ENCODE measurements at regions not wholly inside any gene's neighbourhood (a gene's known extent, or its start where the extent isn't known, plus 50 kb on each side); places are given as distances from the start of the nearest gene placed in this dataset.

DNA sequence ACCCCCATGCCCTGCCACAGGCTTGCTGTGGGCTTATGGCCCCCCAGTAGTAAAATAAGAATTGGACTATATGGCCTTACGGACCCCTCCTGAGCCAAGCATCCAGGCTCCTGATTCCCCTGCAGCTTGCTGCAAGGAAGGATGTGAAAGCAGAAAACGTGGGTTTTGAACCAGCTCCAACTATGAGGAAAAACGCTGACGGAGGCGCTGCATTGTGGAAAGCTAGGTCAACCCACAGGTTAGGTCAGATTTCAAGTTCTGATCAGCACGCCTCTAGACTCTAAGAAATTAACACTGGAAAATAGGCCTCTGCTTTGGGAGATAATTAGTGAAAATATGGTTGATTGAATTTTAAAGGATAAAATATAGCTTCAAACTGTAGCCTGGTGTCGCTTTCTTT is 195.4 kb upstream of the HES1 start:
- DNase-seq (ENCODE audit: low spot score, unreplicated experiment), result no peak
- TF ChIP-seq, protein P1, sequence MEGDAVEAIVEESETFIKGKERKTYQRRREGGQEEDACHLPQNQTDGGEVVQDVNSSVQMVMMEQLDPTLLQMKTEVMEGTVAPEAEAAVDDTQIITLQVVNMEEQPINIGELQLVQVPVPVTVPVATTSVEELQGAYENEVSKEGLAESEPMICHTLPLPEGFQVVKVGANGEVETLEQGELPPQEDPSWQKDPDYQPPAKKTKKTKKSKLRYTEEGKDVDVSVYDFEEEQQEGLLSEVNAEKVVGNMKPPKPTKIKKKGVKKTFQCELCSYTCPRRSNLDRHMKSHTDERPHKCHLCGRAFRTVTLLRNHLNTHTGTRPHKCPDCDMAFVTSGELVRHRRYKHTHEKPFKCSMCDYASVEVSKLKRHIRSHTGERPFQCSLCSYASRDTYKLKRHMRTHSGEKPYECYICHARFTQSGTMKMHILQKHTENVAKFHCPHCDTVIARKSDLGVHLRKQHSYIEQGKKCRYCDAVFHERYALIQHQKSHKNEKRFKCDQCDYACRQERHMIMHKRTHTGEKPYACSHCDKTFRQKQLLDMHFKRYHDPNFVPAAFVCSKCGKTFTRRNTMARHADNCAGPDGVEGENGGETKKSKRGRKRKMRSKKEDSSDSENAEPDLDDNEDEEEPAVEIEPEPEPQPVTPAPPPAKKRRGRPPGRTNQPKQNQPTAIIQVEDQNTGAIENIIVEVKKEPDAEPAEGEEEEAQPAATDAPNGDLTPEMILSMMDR (IDR thresholded peaks at IDR 0.05; ENCODE audit: unreplicated experiment), result no peak
- H3K9me3 Mint-ChIP-seq (ENCODE audit: low read depth), result no peaks in the 10 kb centered on the region
- no peak overlapping the region for H3K4me3 Mint-ChIP-seq (ENCODE audit: low read depth)
- H3K4me1 Mint-ChIP-seq (ENCODE audit: low read depth), result peaks cover 6% of the 10 kb centered on the region
- H3K27me3 Mint-ChIP-seq, result peaks cover 16% of the 10 kb centered on the region
- no peaks in the 10 kb centered on the region for H3K36me3 Mint-ChIP-seq (ENCODE audit: insufficient read depth)
- H3K27ac Mint-ChIP-seq, result no peak overlapping the region

GRCh38 chr3:193941486-193941885 is 194.5 kb upstream of the HES1 start:
- TF ChIP-seq, protein P1 (IDR thresholded peaks at IDR 0.05; ENCODE audit: unreplicated experiment), result no peak
- Mint-ChIP-seq H3K27ac (no peak overlapping the region), H3K4me1 (ENCODE audit: low read depth) (peaks cover 6% of the 10 kb centered on the region), H3K36me3 (ENCODE audit: insufficient read depth) (no peaks in the 10 kb centered on the region), H3K9me3 (ENCODE audit: low read depth) (no peaks in the 10 kb centered on the region), H3K27me3 (peaks cover 18% of the 10 kb centered on the region), H3K4me3 (ENCODE audit: low read depth) (no peak overlapping the region)
- no peak for DNase-seq (ENCODE audit: low spot score, unreplicated experiment)

DNA sequence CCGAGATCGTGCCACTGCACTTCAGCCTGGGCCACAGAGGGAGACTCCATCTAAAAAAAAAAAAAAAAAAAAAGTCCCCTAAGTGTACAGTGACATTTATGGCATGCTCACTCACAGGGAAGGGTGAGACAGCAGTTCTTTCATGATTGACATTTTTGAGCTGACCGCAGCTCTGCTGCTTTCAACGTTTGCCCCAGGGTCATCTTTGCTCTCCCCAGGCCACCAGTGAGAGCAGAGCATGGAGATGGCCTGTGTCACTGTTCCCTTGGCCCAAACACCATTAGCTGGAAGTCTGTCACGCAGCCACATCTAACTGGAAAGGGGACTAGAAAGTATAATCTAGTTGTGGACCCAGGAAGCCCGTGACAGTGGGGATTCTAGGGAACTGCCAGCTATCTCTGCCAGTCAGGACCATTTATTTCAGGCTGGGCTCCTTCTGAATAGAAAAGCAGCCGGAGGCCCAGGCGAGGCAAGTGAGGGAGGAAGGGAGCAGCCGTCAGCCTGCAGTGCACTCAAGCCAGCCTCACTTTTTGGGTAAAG is 193.4 kb upstream of the HES1 start:
- Mint-ChIP-seq H3K4me1 (ENCODE audit: low read depth) (peaks cover 6% of the 10 kb centered on the region), H3K36me3 (ENCODE audit: insufficient read depth) (no peaks in the 10 kb centered on the region), H3K9me3 (ENCODE audit: low read depth) (no peaks in the 10 kb centered on the region), H3K27me3 (peaks cover 18% of the 10 kb centered on the region), H3K27ac (no peak overlapping the region), H3K4me3 (ENCODE audit: low read depth) (no peak overlapping the region)
- no peak for DNase-seq (ENCODE audit: low spot score, unreplicated experiment)
- TF ChIP-seq, protein P1 (IDR thresholded peaks at IDR 0.05; ENCODE audit: unreplicated experiment), result no peak

DNA sequence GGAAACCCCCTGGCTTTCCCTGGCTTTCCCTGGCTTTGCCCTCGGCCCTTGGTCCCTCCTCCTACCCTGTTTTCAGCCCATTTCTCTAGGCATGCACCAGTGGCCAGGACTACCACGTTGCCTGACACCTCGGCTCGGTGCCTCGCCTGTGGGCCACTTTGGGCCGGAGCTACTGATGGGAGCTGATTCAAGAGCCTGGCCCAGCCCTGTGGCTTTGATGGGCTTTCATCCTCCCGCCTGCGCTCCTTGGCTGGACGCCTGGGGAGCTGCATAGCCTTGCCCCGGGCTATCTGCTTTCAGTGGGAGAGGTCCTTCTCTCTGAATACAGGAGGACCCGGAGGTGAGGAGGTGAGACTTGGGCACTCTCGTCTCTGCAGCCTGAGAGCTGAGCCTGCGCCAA is 192.7 kb upstream of the HES1 start:
- Mint-ChIP-seq H3K4me1 (ENCODE audit: low read depth) (peaks cover 6% of the 10 kb centered on the region), H3K4me3 (ENCODE audit: low read depth) (no peak overlapping the region), H3K36me3 (ENCODE audit: insufficient read depth) (no peaks in the 10 kb centered on the region), H3K9me3 (ENCODE audit: low read depth) (no peaks in the 10 kb centered on the region), H3K27me3 (peaks cover 18% of the 10 kb centered on the region), H3K27ac (no peak overlapping the region)
- no peak for DNase-seq (ENCODE audit: low spot score, unreplicated experiment)
- TF ChIP-seq, protein P1 (IDR thresholded peaks at IDR 0.05; ENCODE audit: unreplicated experiment), result no peak

DNA sequence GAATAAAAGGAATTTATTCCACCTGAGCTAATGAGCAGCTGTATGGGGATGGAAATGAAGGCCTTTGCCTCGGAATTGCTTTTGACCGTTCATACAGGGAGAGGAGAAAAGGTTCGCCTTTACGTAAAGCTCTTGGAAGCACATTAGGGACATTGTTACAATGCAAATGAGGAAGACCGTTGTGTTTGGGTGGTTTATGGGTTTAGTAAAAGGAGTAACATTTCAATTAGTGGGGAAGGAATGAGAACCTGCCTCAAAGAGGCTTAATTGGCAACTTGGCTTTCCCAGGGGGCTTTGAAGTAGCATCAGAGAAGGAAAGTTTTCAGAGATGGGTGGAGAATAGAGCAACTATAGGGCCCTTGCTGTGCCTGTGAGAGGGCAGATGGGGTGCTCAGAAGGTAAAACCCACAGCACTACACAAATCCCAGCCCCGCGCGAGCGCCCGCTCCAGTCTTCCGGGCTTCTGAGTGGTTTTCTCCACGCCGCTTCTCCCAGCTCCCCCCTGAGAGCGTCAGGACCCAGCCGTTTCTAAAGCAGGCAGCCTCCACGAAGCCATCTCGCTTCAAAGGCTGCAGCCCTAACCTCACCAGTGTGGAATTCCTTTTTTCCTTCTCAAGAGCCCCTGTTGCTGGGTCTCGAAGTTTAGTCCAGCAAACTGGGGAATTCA is 192.0 kb upstream of the HES1 start:
- H3K4me3 Mint-ChIP-seq (ENCODE audit: low read depth), result no peak overlapping the region

More for the DNA sequence above, 192.0 kb upstream of the HES1 start:
- Mint-ChIP-seq H3K4me1 (ENCODE audit: low read depth) (peaks cover under 1% of the 10 kb centered on the region), H3K27ac (no peak overlapping the region), H3K9me3 (ENCODE audit: low read depth) (no peaks in the 10 kb centered on the region), H3K27me3 (peaks cover 21% of the 10 kb centered on the region), H3K36me3 (ENCODE audit: insufficient read depth) (no peaks in the 10 kb centered on the region)
- TF ChIP-seq, protein P1 (IDR thresholded peaks at IDR 0.05; ENCODE audit: unreplicated experiment), result no peak
- DNase-seq (ENCODE audit: low spot score, unreplicated experiment), result no peak
